ACHN (cell line): ENCODE measurements at regions not wholly inside any gene's neighbourhood (a gene's known extent, or its start where the extent isn't known, plus 50 kb on each side); places are given as distances from the start of the nearest gene placed in this dataset.

ENCODE experiments used
- DNase-seq: peaks from one replicate; pipeline ENCODE4 v3.0.0-alpha.2; 2015
- in situ Hi-C: cut with HindIII; loops from 2 replicates; pipeline ENCODE4 v1.10.0; 2017; ENCODE audit warnings: low sequenced_read_pairs, low pct_ligation_motif_present, low pct_unique_long_range_greater_than_20kb

DNA sequence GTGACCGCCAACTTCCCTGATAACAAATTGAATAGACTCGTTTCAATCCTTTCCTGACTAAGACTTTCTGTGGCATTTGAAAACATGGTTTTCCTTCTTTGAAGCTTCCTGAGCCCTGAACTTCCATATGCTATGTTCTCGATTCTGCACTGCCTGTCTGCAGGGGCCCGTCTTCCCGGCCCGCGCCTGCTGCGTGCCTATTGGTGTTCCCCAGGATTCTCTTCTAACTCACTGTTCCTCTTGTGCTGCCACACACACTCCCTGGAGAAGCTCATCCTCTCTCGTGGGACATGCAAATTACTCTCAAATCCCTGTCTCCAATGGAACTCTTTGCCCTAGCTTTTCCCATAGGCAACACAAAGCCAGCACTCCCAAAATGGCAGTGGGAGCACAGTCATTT, 262.9 kb upstream of the GATB start:
- in situ Hi-C loops: no loop called here
- no peak for DNase-seq

DNA sequence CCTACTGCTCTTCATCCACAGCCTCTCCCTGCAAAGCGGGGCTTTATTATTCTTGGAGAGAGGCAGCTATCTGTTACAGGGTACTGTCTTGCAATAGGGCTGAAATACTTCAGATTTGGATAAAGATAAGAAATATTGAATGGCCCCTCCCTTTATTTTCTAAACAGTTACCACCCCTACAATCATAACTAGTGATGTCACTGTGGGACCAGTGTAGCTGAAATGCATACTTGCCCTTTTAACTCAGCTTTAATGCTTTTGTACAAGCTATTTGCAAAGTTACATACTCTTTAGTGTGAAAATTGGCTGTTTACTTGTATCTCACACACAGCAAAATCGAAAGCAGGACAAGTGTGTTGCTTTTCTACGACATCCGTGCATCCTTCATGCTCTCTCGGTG, 261.7 kb upstream of the GATB start:
- in situ Hi-C loops: no loop called here
- DNase-seq: no peak

DNA sequence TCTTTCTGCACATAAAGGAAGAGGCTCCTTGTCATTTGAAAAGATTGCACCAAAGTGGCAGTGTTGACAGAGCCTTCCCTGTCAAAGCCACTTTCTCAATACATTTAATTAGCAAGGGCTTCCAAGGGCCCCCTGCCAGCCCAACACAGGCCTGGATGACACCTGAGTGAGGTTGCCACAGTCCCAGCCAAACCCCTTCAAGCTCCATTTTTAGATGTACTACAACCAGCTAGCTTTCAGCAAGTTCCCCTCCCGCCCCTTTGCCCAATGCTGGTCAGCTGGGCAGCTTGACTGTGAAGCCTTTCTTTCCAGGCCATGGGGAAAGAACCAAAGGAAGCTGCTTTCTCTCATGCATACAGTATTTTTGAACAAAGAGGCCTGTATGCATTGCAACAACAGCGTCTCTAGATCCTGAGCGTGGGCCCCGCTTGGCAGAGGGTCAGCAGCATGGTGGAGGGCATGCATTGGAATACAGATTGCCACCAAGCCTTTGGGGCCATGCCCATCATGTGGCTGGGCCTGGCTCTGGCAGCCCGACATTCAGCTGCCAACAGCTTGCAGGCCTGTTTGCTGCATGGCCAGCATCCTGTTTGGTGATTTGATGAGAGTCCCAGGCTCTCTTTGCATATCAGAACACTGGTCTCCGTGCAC, 261.1 kb upstream of the GATB start:
- no peak for DNase-seq
- in situ Hi-C loops: no loop called here

DNA sequence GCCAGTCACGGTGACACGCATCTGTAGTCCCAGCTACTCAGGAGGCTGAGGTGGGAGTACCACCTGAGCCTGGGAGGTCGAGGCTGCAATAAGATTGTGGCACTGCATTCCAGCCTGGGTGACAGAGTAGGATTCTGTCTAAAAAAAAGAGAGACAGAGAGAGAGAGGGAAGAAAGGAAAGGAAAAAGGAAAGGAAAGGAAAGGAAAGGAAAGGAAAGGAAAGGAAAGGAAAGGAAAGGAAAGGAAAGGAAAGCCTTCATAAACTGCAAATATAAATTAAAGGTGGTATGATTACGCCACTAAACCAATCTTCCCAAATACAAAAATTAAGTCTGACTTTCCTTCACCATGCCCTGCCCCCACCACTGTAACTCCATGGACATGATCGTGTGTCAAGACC, 259.3 kb upstream of the GATB start:
- DNase-seq: no peak
- in situ Hi-C loops: no loop called here

DNA sequence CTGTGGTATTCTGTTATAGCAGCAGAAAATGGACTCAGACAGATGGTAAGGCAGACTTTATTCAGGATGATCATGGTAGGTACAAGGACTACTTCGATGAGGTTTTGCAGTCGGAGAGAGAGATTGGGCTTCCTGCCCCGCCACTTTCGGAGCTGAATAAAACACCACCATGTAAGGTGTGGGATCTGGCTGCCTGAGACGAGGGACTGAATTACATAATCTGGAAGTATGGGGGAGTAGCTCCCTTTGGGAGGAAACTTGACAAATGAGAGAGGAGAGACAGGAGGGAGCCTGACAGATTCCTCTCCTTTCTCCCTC, 255.5 kb upstream of the GATB start:
- DNase-seq: no peak
- in situ Hi-C loops: no loop called here

DNA sequence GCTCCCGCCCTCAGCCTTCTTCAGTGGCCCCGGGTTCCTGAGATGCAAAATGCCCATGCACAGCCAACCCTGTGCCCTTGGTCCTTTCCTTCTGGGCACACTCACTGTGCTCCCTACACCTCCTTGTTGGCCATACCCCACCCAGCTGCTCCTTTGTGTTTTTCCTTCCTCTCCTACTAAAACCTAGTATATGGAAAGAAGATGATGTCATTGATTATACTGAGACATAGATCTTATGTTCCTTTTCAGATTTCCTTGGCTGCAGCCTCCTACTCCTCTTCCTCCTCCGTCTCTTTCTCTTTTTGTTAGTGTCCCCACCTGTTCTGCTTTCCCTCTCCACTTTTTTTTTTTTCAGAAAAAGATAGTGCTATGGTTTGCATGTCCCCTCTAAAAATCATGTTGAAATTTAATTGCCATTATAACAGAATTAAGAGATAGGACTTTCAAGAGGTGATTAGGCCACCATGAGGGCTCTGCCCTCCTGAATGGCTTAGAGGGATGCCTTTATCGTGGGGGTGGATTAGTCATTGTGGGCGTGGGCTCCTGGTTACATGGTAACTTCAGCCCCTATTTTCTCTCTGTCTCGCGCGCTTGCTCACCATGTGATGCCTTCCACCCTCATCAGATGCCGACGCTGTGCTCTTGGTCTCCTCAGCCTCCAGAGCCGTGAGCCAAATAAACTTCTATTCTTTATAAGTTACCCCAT, 254.9 kb upstream of the GATB start:
- in situ Hi-C loops: no loop called here
- no peak for DNase-seq

GRCh38 chr4:152014280-152014679, 253.5 kb upstream of the GATB start:
- in situ Hi-C loops: no loop called here
- no peak for DNase-seq

GRCh38 chr4:152011469-152011868, 250.7 kb upstream of the GATB start:
- no peak for DNase-seq
- in situ Hi-C loops: no loop called here

DNA sequence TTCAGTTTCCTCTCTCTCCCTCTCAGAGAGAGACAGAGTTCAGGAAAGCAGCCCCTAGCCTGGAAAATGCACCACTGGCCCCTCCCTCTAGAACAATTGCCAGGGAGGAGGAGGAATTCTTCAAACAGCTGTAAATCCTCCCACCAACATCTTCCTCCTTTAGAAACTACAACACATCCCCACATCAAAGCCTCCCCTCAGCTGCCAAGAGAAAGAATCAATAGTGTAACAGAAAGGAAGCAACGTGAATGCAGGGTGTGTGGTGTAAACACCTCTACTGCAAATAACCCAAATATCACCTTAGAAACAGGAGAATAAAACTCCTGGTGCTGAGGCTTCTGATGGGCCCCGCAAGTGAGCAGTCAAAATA, 249.9 kb upstream of the GATB start:
- in situ Hi-C loops: no loop called here

GRCh38 chr4:152009983-152010709, 249.3 kb upstream of the GATB start:
- DNase-seq: no peak
- in situ Hi-C loops: no loop called here

More for the DNA sequence above, 249.9 kb upstream of the GATB start:
- DNase-seq: no peak

- in situ Hi-C loops: no loop called here
- no peak for DNase-seq
Observed at GRCh38 chr4:152009031-152009670, 248.3 kb upstream of the GATB start.

GRCh38 chr4:152007111-152007510, 246.3 kb upstream of the GATB start:
- in situ Hi-C loops: no loop called here
- DNase-seq: no peak

- in situ Hi-C loops: no loop called here
- no peak for DNase-seq
Observed at GRCh38 chr4:152004801-152005200, 244.0 kb upstream of the GATB start.

DNA sequence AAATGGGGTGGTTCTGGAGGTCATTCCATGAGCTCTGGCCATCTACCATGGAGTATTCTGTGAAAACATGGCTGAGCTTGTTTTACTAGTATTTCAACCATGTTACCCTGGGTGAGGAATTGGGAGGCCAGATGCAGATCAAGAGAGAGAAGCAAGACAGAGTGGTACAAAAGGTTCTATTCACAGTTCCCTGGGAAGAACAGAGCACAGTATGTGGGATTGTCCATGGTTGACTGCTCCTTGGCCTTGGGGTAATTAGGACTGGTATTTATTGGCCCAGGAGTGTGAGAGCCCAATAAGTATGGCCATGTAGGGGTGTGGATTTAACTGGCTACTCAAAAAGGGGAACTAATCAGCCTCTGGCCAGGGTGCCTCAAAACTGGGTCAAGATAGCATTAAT, 239.7 kb upstream of the GATB start:
- no peak for DNase-seq
- in situ Hi-C loops: no loop called here

DNA sequence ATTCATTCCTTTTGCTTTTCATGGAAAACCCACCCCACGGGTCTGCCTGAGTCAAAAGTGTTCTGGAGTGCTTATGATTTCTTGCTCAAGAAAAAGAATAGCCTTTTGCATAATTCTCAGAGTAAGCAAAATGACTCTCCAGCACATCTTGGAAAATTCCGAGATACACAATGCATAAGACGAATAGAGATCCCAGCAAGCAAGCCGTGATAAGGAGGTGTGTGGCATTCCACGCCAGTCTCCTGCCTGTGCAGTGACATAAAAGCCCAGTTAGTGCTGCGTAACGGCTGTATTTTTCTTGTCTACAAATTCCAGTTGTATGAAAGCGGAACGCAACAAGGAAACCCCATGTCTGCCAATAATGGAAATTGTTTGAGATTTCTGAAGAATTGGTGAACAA, 237.9 kb upstream of the GATB start:
- DNase-seq: no peak
- in situ Hi-C loops: no loop called here

DNA sequence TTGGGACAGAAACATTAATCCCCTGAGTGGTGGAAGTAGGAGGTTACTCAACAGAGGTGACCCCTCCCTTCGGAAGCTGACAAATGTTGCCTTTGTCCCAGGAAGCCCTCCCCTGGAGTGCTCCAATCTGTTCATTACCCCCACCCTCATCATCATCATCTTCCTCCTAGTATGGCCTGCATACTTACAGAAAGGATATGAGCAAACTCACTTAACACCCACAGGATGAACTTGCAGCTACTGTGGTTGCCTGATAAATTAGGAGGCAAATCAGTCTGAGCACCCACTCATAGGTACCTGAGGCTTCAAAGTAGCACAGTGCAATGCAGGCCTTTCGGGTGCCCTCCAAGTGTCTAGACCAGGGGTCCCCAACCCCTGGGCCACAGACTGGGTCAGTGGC, 236.7 kb upstream of the GATB start:
- in situ Hi-C loops: no loop called here
- no peak for DNase-seq

- in situ Hi-C loops: no loop called here
- DNase-seq: no peak
Observed at GRCh38 chr4:151994429-151994828, 233.6 kb upstream of the GATB start.

DNA sequence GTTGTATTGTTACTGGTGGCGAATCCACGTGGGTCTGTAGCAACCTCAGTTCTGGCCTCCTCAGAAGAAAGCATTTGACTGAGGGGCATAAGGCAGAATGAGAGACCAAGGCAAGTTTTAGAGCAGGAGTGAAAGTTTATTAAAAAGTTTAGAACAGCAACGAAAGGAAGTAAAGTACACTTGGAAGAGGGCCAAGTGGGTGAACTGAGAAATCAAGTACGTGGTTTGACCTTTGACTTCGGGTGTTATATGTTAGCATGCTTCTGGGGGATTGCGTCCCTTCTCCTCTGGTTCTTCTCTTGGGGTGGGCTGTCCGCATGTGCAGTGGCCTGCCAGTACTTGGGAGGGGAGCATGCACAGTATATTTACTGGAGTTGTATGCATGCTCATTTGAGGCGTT, 232.7 kb upstream of the GATB start:
- in situ Hi-C loops: no loop called here
- DNase-seq: no peak

GRCh38 chr4:151992332-151993154, 231.7 kb upstream of the GATB start:
- DNase-seq: no peak

More at GRCh38 chr4:151992332-151993154, 231.7 kb upstream of the GATB start:
- in situ Hi-C loops: no loop called here
